ENCODE measurements at regions not wholly inside any gene's neighbourhood (a gene's known extent, or its start where the extent isn't known, plus 50 kb on each side); places are given as distances from the start of the nearest gene placed in this dataset.

DNA sequence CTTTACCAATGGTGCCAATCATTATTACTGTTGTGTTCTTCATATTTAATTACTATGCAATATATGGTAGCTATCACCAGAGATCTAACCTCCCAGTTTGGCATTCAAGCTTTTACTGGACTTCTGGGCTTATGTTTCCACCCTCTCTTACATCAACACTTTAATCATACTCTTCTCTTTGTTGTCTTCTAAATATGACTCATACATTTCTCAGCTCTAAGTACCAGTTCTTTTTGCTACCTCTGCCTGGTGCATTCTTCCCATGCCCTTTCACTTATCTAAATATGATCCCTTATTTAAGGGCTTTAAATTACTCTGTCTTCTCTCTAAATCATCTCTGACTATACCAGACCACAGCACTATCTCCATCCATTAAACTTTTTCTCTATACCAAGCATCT is 246.1 kb upstream of the CCDC196 start:
- no peak overlapping the region for H3K4me3 ChIP-seq (replicated peaks; ENCODE audit: low read depth, low read length)
- TF ChIP-seq, protein P1, sequence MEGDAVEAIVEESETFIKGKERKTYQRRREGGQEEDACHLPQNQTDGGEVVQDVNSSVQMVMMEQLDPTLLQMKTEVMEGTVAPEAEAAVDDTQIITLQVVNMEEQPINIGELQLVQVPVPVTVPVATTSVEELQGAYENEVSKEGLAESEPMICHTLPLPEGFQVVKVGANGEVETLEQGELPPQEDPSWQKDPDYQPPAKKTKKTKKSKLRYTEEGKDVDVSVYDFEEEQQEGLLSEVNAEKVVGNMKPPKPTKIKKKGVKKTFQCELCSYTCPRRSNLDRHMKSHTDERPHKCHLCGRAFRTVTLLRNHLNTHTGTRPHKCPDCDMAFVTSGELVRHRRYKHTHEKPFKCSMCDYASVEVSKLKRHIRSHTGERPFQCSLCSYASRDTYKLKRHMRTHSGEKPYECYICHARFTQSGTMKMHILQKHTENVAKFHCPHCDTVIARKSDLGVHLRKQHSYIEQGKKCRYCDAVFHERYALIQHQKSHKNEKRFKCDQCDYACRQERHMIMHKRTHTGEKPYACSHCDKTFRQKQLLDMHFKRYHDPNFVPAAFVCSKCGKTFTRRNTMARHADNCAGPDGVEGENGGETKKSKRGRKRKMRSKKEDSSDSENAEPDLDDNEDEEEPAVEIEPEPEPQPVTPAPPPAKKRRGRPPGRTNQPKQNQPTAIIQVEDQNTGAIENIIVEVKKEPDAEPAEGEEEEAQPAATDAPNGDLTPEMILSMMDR (IDR thresholded peaks at IDR 0.05; ENCODE audit: low read depth, low read length, missing control alignments): no peak
- no peak for DNase-seq (ENCODE audit: extremely low read depth, low read depth)

DNA sequence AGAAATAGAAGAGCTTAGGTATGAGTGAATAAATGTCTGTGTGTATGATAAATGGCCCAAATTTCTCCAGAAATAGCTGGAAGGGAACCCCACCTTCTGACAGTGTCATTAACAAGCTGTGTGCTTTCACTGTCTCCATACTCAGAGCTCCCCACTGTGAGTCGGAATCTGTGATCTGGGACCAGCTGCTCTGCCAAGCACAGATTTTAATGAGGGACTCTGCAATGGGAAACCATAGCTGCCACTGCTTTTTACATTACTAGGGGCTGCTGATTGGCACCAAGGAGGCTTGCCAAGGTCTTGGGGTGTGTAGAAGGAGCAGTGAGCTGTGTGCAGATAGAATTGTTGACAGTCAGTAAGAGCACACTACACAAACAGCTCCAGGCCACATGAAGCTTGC is 244.2 kb upstream of the CCDC196 start:
- H3K4me3 ChIP-seq (replicated peaks; ENCODE audit: low read depth, low read length): no peak overlapping the region
- TF ChIP-seq, protein P1 (IDR thresholded peaks at IDR 0.05; ENCODE audit: low read depth, low read length, missing control alignments): no peak
- DNase-seq (ENCODE audit: extremely low read depth, low read depth): no peak

DNA sequence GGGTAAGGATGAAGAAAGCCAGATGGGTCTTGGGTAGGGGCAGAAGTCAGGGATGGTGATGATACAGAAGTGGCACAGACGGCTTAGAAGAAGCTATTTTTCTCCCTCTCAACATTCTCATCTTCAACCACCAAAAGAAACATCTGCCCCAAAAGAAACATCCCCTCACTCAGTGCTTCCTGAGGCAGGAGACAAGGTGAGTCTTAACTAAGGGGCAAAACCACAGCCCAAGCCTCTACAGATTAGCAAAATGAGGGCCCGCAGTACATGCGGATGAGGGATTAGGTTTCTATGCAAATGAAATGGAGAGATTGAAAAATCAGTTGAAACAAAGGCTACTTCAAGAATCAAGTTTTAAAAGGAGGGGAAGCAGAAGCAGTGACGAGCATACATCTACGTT is 241.3 kb upstream of the CCDC196 start:
- TF ChIP-seq, protein P1 (IDR thresholded peaks at IDR 0.05; ENCODE audit: low read depth, low read length, missing control alignments): no peak
- DNase-seq (ENCODE audit: extremely low read depth, low read depth): no peak
- H3K4me3 ChIP-seq (replicated peaks; ENCODE audit: low read depth, low read length): no peak overlapping the region

DNA sequence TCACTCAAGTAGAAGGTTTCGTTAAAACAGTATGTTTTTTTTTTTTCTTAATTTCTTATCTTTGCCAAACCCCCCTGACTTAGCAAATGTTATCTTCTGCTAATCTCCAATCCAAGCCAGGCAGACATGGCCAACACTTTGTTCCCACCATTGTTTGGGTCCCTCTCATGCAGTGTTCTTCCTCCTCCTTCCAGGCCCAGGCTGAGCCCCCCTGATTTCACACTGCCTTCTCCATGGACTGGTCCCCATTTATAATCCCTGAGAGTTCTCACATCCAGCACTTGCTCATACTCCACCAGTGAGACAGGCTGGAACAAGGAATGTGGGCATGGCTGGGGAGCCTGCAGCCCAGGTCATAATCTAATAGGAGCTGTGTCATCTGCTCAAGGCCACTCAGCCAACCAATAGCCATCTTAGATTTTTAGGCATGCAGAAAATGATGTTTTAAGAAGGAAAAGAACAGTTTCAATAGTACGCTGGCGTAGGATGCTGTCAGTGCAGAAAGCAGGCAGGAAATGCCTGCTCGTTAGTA is 238.4 kb upstream of the CCDC196 start:
- H3K4me3 ChIP-seq (replicated peaks; ENCODE audit: low read depth, low read length): no peak overlapping the region
- TF ChIP-seq, protein P1 (IDR thresholded peaks at IDR 0.05; ENCODE audit: low read depth, low read length, missing control alignments): no peak
- DNase-seq (ENCODE audit: extremely low read depth, low read depth): no peak

DNA sequence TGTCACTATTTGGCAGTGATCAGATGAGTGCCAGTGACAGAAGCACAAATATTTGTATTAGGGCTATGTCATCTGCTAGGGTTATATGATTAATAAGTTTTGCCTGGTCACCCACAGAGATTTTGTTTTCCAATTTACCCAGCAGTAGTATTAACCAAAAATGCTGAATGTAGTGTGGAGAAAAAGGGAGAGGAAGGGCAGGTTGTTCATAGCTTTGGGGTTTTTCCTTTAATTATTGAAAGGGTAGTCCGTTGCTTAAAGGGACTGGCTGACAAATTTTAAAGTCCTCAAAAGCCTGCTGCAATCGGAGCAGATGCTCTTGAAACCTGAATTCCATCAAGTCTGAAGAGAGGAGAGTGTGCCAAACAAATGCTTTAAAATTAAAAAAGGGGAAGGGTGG is 237.9 kb upstream of the CCDC196 start:
- no peak for DNase-seq (ENCODE audit: extremely low read depth, low read depth)
- H3K4me3 ChIP-seq (replicated peaks; ENCODE audit: low read depth, low read length): no peak overlapping the region
- TF ChIP-seq, protein P1 (IDR thresholded peaks at IDR 0.05; ENCODE audit: low read depth, low read length, missing control alignments): no peak

DNA sequence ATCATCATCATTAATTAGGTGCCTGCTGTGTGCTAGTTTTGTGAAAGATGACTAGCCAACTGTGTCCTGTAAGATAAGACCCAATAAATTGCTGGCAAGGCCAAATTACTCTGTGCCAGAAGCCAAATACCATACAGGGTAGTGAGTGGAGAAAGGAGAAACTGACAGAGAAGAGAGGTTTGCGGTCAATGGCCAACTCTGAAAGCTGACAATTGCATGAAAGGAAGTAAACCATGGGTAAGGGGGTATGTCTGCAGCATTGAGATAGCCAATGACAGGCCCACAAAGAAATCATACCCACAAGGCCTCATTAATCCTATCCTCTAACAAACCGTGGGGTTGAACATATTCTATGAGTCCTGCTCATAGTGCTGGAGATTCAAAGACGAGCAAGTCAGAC is 236.6 kb upstream of the CCDC196 start:
- no peak for DNase-seq (ENCODE audit: extremely low read depth, low read depth)
- H3K4me3 ChIP-seq (replicated peaks; ENCODE audit: low read depth, low read length): no peak overlapping the region
- TF ChIP-seq, protein P1 (IDR thresholded peaks at IDR 0.05; ENCODE audit: low read depth, low read length, missing control alignments): no peak

DNA sequence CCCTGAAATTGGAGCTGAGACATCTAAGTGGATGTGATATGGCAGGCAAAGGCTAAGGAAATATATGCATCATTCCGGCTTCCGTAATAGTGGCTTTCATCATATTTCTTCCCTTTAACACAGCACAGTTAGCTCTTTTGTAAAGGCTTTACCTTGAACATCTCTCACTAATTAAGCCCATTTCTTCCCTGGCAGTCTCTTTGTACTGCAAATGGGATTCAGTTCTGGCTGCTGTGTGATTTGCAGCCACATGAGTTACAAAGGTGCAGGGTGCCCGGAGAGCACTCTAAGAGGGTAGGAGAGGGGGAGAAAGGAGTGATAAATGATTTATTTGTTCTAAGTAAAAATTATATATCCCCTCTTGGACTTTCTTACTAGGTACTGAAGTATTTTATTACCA is 232.1 kb upstream of the CCDC196 start:
- DNase-seq (ENCODE audit: extremely low read depth, low read depth): no peak
- TF ChIP-seq, protein P1 (IDR thresholded peaks at IDR 0.05; ENCODE audit: low read depth, low read length, missing control alignments): no peak
- no peak overlapping the region for H3K4me3 ChIP-seq (replicated peaks; ENCODE audit: low read depth, low read length)

Data from HFF-Myc (cell line).